GM19438 (cell line): ENCODE measurements at regions not wholly inside any gene's neighbourhood (a gene's known extent, or its start where the extent isn't known, plus 50 kb on each side); places are given as distances from the start of the nearest gene placed in this dataset.

ENCODE experiments used
- ATAC-seq: cut with Tn5 transposase; IDR thresholded peaks from one replicate; pipeline ENCODE4 v1.9.1; 2021; ENCODE audit warnings: low read depth; ENCODE audit not compliant: unreplicated experiment

- ATAC-seq, result no peak
Observed at GRCh38 chr18:45119876-45120275, 439.2 kb downstream of the SETBP1 start.

GRCh38 chr18:45121146-45121545 lies 440.5 kb downstream of the SETBP1 start:
- no peak for ATAC-seq

DNA sequence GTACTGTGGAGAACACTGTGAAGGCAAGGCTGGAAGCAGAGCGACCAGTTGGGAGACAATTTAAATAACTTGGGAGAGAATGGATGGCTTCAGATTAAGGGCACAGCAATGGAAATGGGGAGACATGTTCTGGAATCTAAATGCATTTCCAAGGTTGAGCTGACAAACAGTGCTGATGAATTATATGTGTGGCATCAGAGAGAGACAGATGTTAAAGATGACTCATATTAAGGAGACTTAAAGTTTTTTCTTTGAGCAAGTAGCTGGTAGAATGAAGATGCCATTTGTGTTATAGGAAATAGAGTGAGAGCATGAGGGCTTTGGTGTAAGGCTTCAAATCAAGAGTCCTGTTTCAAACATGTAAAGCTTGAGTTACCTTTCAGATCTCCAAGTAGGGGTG lies 441.8 kb downstream of the SETBP1 start:
- no peak for ATAC-seq

GRCh38 chr18:45127405-45127804 lies 446.7 kb downstream of the SETBP1 start:
- no peak for ATAC-seq

DNA sequence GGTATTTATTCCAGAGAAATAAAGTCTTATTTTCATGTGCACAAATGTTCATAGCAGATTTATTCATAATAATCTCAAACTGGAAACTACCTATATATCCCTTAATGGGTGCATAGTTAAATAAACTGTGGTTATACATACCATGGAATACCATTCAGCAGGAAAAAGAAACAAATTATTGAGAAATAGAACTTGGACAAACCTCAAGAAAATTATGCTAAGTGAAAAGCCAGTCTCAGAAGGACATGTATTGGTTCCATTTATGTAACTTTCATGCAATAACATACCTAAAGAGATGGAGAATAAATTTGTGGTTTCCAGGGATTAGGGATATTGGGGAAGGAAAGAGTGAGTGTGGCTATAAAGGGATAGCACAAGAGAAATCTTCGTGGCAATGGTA lies 452.6 kb downstream of the SETBP1 start:
- no peak for ATAC-seq

DNA sequence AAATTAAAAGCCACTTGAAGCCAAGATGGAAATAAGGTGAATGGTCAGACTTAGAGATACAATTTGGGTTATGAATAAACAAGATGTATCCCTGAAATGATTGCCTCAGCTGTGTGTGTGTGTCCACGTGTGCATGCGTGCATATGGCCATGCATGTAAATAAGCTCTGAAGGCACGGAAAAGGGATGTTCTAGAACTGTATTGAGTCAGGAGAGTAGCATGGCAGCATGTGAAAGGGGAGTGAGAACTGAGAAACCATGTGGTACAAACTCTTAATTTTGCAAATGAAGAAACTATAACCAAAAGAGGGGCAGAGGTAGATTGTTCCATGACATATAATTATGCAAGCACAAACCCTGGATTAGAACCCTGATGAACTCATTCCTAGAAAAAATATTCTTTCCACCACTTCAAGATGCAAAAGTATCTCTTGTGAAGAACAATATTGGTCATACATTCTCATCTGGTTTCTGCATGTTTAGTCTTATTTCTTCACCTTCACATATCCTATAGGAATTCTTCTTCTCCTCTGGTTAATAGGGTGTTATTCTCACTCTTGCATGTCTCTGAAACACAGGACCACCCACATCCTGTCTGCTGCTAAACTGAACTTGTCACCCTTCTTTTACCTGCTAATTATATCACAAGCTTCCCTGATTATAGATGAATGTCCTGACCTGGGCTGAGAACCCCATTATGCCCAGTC lies 455.8 kb downstream of the SETBP1 start:
- ATAC-seq, result no peak

DNA sequence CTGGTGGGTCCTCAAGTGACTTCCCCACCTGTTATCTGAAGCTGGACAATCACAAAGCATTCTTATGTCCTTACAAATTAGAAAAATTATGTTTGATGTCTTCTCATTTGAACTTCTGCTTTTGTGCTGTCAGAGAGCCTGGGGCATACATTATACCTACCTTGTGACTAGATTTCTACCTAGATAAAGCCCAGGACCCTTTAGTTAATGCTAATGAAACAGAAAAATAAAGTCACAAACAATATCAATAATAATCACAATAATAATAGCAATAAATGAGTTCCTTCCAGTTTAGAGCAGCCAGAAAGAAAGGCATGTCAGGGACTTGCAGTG lies 456.4 kb downstream of the SETBP1 start:
- no peak for ATAC-seq

- no peak for ATAC-seq
Observed at GRCh38 chr18:45139478-45139877, 458.8 kb downstream of the SETBP1 start.

GRCh38 chr18:45142868-45143267 lies 462.2 kb downstream of the SETBP1 start:
- ATAC-seq, result no peak

DNA sequence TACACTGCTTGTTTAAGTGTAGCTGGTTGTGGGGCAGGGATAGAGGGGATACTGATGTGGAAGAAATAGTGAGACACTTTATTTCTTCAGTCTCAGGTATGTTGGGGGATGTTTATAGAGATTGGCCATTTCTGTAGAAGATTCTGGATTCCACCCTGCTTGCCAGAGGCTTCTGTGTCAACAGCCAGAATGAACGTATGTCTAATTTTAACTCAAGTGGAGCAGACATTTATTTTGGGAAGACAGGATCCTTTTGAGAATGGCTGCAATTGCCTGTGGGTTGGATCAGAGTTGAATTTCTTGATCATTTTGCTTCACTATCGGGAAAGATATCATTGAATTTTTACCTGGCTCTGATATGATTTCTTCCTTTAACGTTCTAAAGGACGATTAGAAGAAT lies 465.6 kb upstream of the SLC14A2 start:
- ATAC-seq, result no peak

DNA sequence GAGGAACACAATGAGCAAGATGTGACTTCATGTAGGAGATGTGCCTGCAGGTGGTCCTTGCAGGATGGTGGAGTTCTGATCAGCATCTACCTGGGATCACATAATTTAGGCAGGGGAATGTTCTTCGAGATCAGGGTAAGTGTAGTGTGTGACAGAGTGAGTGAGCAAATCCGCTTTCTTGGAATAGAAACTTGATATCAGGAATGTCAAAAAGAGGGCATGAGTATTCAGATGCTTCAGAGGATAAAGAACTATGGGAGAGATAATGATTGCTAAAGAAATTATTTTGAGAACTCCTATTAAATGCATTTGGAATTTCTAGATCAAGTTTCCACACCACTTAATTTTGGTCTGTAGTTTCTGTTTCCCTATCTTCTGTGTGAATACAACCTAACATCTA lies 463.6 kb upstream of the SLC14A2 start:
- no peak for ATAC-seq

GRCh38 chr18:45155526-45155925 lies 459.8 kb upstream of the SLC14A2 start:
- no peak for ATAC-seq

GRCh38 chr18:45156946-45157345 lies 458.3 kb upstream of the SLC14A2 start:
- ATAC-seq, result no peak

DNA sequence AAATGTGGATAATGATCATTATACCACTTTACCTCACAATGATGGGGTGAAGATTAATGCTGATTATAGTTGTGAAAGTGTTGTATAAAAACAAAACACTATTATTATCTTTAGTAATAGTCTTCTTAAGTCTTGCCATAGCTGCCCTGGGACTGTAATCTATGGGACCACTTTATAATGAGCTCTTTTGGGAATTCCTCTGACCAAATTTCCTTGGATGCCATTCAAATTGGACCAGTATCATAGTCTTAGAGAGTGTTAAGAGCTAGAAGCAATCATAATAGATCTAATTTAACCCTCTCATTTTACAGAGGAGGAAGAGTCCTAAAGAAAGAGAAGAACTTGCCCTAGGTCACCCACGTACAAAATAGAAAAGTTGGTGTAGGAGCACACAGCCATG lies 457.7 kb upstream of the SLC14A2 start:
- no peak for ATAC-seq

- ATAC-seq, result no peak
Observed at GRCh38 chr18:45161850-45162249, 453.4 kb upstream of the SLC14A2 start.

DNA sequence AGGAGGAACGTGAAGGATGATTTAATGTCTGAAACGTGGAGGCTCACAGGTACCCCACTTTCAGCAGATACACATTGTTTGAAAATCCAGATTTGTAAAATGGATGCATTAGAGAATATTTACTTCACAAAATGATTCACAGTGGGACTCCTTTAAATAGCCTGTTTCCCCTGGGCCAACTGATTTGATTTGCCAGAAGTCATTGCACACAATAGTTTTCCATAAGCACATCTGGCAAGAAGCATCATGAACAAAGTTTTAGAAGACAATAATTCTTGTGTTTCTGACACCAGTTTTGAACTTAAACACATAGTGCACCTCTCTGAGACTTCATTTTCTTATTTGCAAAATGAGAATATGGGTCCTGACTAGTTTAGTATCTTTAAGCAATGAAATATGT lies 451.4 kb upstream of the SLC14A2 start:
- no peak for ATAC-seq

DNA sequence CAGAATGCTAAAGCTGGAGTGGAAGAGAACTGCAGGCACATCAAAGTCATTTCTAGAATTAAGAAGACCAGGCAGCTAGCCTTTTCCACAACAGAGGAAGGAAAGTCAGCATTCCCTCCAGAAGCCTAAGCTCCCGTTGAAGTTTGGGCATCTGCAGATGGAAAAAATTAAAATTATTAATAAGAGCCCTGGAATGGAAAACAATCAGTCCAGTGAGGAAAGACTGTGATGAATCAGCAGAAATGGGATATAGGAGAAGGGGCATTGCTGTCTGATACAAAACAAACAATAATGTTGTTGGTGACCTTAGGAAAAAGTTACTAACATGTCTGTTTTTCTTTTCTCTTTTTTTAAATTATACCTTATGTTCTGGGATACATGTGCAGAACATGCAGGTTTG lies 450.7 kb upstream of the SLC14A2 start:
- ATAC-seq, result no peak

DNA sequence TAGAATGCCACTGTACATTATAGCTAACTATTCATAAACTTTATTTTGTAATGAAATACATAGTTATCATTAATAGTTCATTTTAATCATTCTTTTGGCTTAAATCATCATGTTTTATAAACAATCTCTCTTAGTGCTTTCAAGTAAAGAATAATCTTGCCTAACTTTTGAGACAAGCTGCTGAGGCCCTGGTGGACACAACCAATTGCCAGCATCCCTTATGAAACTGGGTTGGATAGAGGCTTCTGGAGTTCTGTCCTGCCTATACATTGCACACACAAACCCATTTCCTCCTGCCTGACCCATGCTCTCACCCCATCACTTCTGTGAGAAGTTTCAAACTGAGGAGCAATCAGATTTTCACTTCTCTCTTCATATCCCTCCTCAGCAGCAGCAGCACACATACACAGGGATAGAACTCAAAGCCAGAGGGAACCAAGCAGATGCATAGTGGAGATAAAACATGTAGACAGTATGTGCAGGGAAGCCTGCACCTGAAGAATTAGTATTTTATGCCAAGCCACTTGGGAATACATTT lies 450.0 kb upstream of the SLC14A2 start:
- no peak for ATAC-seq

- no peak for ATAC-seq
Observed at GRCh38 chr18:45165871-45166270, 449.4 kb upstream of the SLC14A2 start.

DNA sequence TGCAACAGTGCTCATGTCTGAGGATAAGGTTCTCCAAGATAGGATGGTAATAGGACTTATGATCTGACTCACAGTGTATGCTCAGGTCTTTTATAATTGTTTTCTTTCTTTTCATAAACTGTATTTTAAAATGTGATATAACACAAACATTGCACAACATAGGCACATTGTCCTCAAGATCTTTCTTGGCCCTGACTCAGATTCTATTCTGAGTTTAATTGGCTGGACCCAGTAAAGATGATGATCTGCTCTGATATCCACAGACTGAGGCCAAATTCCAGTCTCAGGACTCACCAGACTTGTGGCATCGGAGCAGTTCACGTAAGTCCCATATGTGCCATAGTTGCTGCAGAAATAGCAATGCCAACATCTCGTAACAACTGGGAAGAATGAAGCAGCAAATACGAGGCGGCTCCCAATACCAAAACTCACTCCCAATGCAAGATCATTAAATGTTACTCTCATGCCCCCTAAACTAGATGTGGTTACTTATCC lies 448.9 kb upstream of the SLC14A2 start:
- no peak for ATAC-seq

GRCh38 chr18:45166836-45167551 lies 448.3 kb upstream of the SLC14A2 start:
- ATAC-seq, result no peak
